ENCODE measurements at regions not wholly inside any gene's neighbourhood (a gene's known extent, or its start where the extent isn't known, plus 50 kb on each side); places are given as distances from the start of the nearest gene placed in this dataset.

- ChIA-PET CTCF (interaction anchor here (0.6 to 1.3 kb wide), 11 partner anchors 18 to 286 kb away, joined by 3 to 9 read pairs (median 3); partner anchors contain the start of gene NOL4), POLR2A (no interaction called here)
These were observed 98.6 kb downstream of the NOL4 start for GRCh38 chr18:34126121-34126520.

DNA sequence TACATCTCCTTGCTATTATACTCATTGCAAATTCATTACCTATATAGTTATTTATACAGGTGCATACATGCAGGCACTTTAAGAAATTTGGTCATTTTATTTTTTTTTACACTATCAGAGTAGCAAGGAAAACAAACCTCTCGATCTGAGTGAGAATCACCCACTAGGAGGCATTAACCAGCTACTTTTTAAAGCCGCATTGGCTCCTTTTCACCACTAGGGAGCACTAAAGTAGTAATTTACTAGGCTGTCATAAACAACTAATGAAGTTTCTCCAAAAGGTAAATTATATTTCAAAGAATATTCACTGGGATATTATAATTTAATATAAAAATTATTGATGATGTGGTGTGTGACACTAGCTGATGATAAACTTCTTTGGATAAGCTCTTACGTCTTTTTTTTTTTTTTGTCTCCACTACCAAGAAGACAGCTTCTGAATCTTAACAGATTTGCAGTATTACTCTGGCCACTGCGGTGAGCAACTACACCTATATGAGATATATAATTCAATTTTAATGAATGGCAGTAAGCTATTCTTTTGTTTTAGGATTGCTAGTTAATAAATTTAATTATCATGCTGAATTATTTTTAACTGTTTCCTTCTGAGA, 101.9 kb downstream of the NOL4 start:
- ChIA-PET POLR2A (interaction anchor here (0.7 to 1.0 kb wide), 3 partner anchors 102 to 300 kb away, joined by 3 to 5 read pairs (median 5); partner anchors contain the start of gene NOL4), CTCF (interaction anchor here (0.6 to 2.9 kb wide), 82 partner anchors 10 to 1703 kb away, joined by 3 to 127 read pairs (median 4); partner anchors contain the start of gene NOL4)
- TF ChIP-seq ZNF654 (tag by site-specific recombination; IDR thresholded peaks at IDR 0.05; ENCODE audit: low read depth): peak; percentile 75
- TF ChIP-seq, protein P1, sequence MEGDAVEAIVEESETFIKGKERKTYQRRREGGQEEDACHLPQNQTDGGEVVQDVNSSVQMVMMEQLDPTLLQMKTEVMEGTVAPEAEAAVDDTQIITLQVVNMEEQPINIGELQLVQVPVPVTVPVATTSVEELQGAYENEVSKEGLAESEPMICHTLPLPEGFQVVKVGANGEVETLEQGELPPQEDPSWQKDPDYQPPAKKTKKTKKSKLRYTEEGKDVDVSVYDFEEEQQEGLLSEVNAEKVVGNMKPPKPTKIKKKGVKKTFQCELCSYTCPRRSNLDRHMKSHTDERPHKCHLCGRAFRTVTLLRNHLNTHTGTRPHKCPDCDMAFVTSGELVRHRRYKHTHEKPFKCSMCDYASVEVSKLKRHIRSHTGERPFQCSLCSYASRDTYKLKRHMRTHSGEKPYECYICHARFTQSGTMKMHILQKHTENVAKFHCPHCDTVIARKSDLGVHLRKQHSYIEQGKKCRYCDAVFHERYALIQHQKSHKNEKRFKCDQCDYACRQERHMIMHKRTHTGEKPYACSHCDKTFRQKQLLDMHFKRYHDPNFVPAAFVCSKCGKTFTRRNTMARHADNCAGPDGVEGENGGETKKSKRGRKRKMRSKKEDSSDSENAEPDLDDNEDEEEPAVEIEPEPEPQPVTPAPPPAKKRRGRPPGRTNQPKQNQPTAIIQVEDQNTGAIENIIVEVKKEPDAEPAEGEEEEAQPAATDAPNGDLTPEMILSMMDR (tag by site-specific recombination; IDR thresholded peaks at IDR 0.05): peak; percentile 64; the same call in 1 of the 2 replicates
- TF ChIP-seq ZNF354C (tag by site-specific recombination; IDR thresholded peaks at IDR 0.05; ENCODE audit: borderline replicate concordance, low read depth): no peak
- no peak for TF ChIP-seq ZNF585B (tag by site-specific recombination; IDR thresholded peaks at IDR 0.05)
- no peak for TF ChIP-seq ZNF501 (tag by site-specific recombination; IDR thresholded peaks at IDR 0.05)
- 0 out of 2 replicates have a peak, but pooled peaks have one; percentile 56 for TF ChIP-seq ZSCAN30 (tag by site-specific recombination; IDR thresholded peaks at IDR 0.05)
- H3K4me1 ChIP-seq (ENCODE audit: control insufficient read depth, insufficient read depth, low read length): peaks cover 11% of the 10 kb centered on the region
- H3K27ac ChIP-seq (ENCODE audit: extremely low read depth, low read depth, low read length): no peak overlapping the region
- no peak overlapping the region for H3K4me3 ChIP-seq (ENCODE audit: low read depth, low read length)
- no peaks in the 10 kb centered on the region for H3K9me3 ChIP-seq (ENCODE audit: control insufficient read depth, insufficient read depth, low read depth, low read length)
- no peaks in the 10 kb centered on the region for H3K36me3 ChIP-seq (ENCODE audit: control insufficient read depth in 2 of 2, insufficient read depth in 1 of 2, low read length in 2 of 2)

More at GRCh38 chr18:34126121-34126520, 98.6 kb downstream of the NOL4 start:
- H3K27ac ChIP-seq (ENCODE audit: extremely low read depth, low read depth, low read length): no peak overlapping the region
- H3K4me3 ChIP-seq (ENCODE audit: low read depth, low read length): no peak overlapping the region
- H3K36me3 ChIP-seq (ENCODE audit: control insufficient read depth in 2 of 2, insufficient read depth in 1 of 2, low read length in 2 of 2): no peaks in the 10 kb centered on the region
- TF ChIP-seq ZBTB20 (tag by site-specific recombination; IDR thresholded peaks at IDR 0.05): no peak
- no peak for TF ChIP-seq ZNF148 (tag by site-specific recombination; IDR thresholded peaks at IDR 0.05; ENCODE audit: borderline replicate concordance)
- no peak for TF ChIP-seq ZBTB26 (tag by site-specific recombination; optimal IDR thresholded peaks at IDR 0.05)
- TF ChIP-seq, protein P2, sequence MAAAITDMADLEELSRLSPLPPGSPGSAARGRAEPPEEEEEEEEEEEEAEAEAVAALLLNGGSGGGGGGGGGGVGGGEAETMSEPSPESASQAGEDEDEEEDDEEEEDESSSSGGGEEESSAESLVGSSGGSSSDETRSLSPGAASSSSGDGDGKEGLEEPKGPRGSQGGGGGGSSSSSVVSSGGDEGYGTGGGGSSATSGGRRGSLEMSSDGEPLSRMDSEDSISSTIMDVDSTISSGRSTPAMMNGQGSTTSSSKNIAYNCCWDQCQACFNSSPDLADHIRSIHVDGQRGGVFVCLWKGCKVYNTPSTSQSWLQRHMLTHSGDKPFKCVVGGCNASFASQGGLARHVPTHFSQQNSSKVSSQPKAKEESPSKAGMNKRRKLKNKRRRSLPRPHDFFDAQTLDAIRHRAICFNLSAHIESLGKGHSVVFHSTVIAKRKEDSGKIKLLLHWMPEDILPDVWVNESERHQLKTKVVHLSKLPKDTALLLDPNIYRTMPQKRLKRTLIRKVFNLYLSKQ (tag by site-specific recombination; IDR thresholded peaks at IDR 0.05; ENCODE audit: borderline replicate concordance): no peak
- TF ChIP-seq ZNF670 (tag by site-specific recombination; IDR thresholded peaks at IDR 0.05; ENCODE audit: low read depth): no peak
- no peak for TF ChIP-seq ZNF596 (tag by site-specific recombination; IDR thresholded peaks at IDR 0.05)
- no peak for TF ChIP-seq ZBTB1 (tag by site-specific recombination; IDR thresholded peaks at IDR 0.05)
- TF ChIP-seq ZNF311 (tag by site-specific recombination; IDR thresholded peaks at IDR 0.05; ENCODE audit: borderline replicate concordance): no peak
- TF ChIP-seq ZNF146 (tag by site-specific recombination; IDR thresholded peaks at IDR 0.05): no peak
- no peak for TF ChIP-seq ZNF747 (tag by site-specific recombination; IDR thresholded peaks at IDR 0.05)
- no peak for TF ChIP-seq EGR2 (tag by site-specific recombination; IDR thresholded peaks at IDR 0.05; ENCODE audit: low read depth)
- no peaks in the 10 kb centered on the region for H3K9me3 ChIP-seq (ENCODE audit: control insufficient read depth, insufficient read depth, low read depth, low read length)
- H3K4me1 ChIP-seq (ENCODE audit: control insufficient read depth, insufficient read depth, low read length): peaks cover 5% of the 10 kb centered on the region; the same call in 1 of the 2 replicates

All from HEK293 (cell line).